Mesendoderm (in vitro differentiated cells): ENCODE measurements at regions not wholly inside any gene's neighbourhood (a gene's known extent, or its start where the extent isn't known, plus 50 kb on each side); places are given as distances from the start of the nearest gene placed in this dataset.

ENCODE experiments used
- DNase-seq: peaks from one replicate; pipeline ENCODE4 v3.0.0; 2013
- H2AK5ac ChIP-seq: 2 replicates; pipeline ENCODE4 v1.6.1; 2013; ENCODE audit warnings: low read length, inconsistent platforms
- H2BK120ac ChIP-seq: 2 replicates; pipeline ENCODE4 v1.6.1; 2013; ENCODE audit warnings: low read depth, mild to moderate bottlenecking, low read length, moderate library complexity, mixed read lengths
- H2BK15ac ChIP-seq: replicated peaks from 2 replicates; pipeline ENCODE4 v1.6.1; 2013; ENCODE audit warnings: low read depth, mild to moderate bottlenecking, moderate library complexity
- H2BK5ac ChIP-seq: 2 replicates; pipeline ENCODE4 v1.6.1; 2013; ENCODE audit warnings: low read length, inconsistent platforms
- H3K18ac ChIP-seq: 2 replicates; pipeline ENCODE4 v1.6.1; 2013; ENCODE audit warnings: mild to moderate bottlenecking, low read length, mixed read lengths
- H3K23ac ChIP-seq: one replicate; pipeline ENCODE4 v1.6.1; 2013; ENCODE audit warnings: low read length
- H3K27ac ChIP-seq: 2 replicates; pipeline ENCODE4 v1.5.1; 2013; ENCODE audit warnings: low read depth, mild to moderate bottlenecking, inconsistent platforms, low read length, moderate library complexity
- H3K27me3 ChIP-seq: 2 replicates; pipeline ENCODE4 v1.6.1; 2013; ENCODE audit warnings: low read length, control low read depth, mild to moderate bottlenecking, inconsistent platforms; ENCODE audit not compliant: insufficient read depth, poor library complexity
- H3K36me3 ChIP-seq: 2 replicates; pipeline ENCODE4 v1.6.1; 2013; ENCODE audit warnings: low read length, inconsistent platforms; ENCODE audit not compliant: control insufficient read depth, insufficient read depth
- H3K4ac ChIP-seq: one replicate; pipeline ENCODE4 v1.6.1; 2013; ENCODE audit warnings: low read depth, mild to moderate bottlenecking, low read length, moderate library complexity
- H3K4me1 ChIP-seq: 2 replicates; pipeline ENCODE4 v1.6.1; 2013; ENCODE audit warnings: low read depth, low read length, inconsistent platforms; ENCODE audit not compliant: control insufficient read depth
- H3K4me2 ChIP-seq: 2 replicates; pipeline ENCODE4 v1.6.1; 2013; ENCODE audit warnings: low read length
- H3K4me3 ChIP-seq: 2 replicates; pipeline ENCODE4 v1.5.1; 2013; ENCODE audit warnings: mild to moderate bottlenecking, low read length
- H3K56ac ChIP-seq: one replicate; pipeline ENCODE4 v1.6.1; 2013; ENCODE audit warnings: low read length
- H3K79me1 ChIP-seq: 2 replicates; pipeline ENCODE4 v1.6.1; 2013; ENCODE audit warnings: low read length, inconsistent platforms
- H3K79me2 ChIP-seq: 2 replicates; pipeline ENCODE4 v1.6.1; 2013; ENCODE audit warnings: mild to moderate bottlenecking, low read length; ENCODE audit not compliant: control insufficient read depth, insufficient read depth
- H3K9ac ChIP-seq: 2 replicates; pipeline ENCODE4 v1.6.1; 2013; ENCODE audit warnings: low read length, inconsistent platforms
- H4K5ac ChIP-seq: one replicate; pipeline ENCODE4 v1.6.1; 2013; ENCODE audit warnings: low read length
- H4K8ac ChIP-seq: one replicate; pipeline ENCODE4 v1.6.1; 2013; ENCODE audit warnings: low read depth, mild to moderate bottlenecking, control low read depth, low read length, moderate library complexity
- WGBS: extraction: QIAGEN DNeasy Blood & Tissue Kit; methylation state at CpG from one replicate; pipeline ENCODE4 v1.1.7; 2013; ENCODE audit warnings: low lambda C conversion rate, missing lambda C conversion rate; ENCODE audit not compliant: insufficient coverage; ENCODE audit errors: extremely low coverage; 5-methylcytosine and 5-hydroxymethylcytosine counted together

- Histone ChIP-seq H4K8ac (no peak overlapping the region), H3K56ac (no peak overlapping the region), H2BK120ac (no peak overlapping the region), H3K9ac (no peak overlapping the region), H2BK5ac (no peak overlapping the region), H3K27ac (no peak overlapping the region), H3K4me3 (no peak overlapping the region), H3K23ac (no peak overlapping the region), H2AK5ac (no peak overlapping the region), H4K5ac (no peak overlapping the region), H3K36me3 (no peaks in the 10 kb centered on the region), H3K4me2 (no peak overlapping the region), H3K27me3 (no peaks in the 10 kb centered on the region), H3K18ac (no peak overlapping the region), H3K4ac (no peak overlapping the region), H2BK15ac (no peak overlapping the region), H3K4me1 (no peaks in the 10 kb centered on the region), H3K79me1 (no peaks in the 10 kb centered on the region), H3K79me2 (no peaks in the 10 kb centered on the region)
- no peak for DNase-seq
- WGBS, result no CpG with 5 or more reads among the region's 1 CpG
These were observed 207.1 kb upstream of the KYNU start for GRCh38 chr2:142670362-142670761.

- no peak overlapping the region for H3K56ac ChIP-seq
- WGBS, result 100% methylated on average over 1 of the region's 3 CpGs
- no peak overlapping the region for H2BK5ac ChIP-seq
- no peaks in the 10 kb centered on the region for H3K27me3 ChIP-seq
- no peaks in the 10 kb centered on the region for H3K4me1 ChIP-seq
- H3K36me3 ChIP-seq, result no peaks in the 10 kb centered on the region
- no peak overlapping the region for H4K5ac ChIP-seq
- H2BK15ac ChIP-seq, result no peak overlapping the region
- no peak overlapping the region for H2AK5ac ChIP-seq
- no peak overlapping the region for H3K23ac ChIP-seq
- H3K18ac ChIP-seq, result no peak overlapping the region
- H4K8ac ChIP-seq, result no peak overlapping the region
- no peak overlapping the region for H3K27ac ChIP-seq
- H3K79me1 ChIP-seq, result no peaks in the 10 kb centered on the region
- H3K9ac ChIP-seq, result no peak overlapping the region
- no peak for DNase-seq
- H3K4me3 ChIP-seq, result no peak overlapping the region
- H3K4me2 ChIP-seq, result no peak overlapping the region
- H3K79me2 ChIP-seq, result no peaks in the 10 kb centered on the region
- H2BK120ac ChIP-seq, result no peak overlapping the region
- no peak overlapping the region for H3K4ac ChIP-seq
These were observed 209.0 kb upstream of the KYNU start for GRCh38 chr2:142668420-142668819.

- Histone ChIP-seq H2AK5ac (no peak overlapping the region), H2BK15ac (no peak overlapping the region), H3K23ac (no peak overlapping the region), H3K9ac (no peak overlapping the region), H2BK120ac (no peak overlapping the region), H3K79me2 (no peaks in the 10 kb centered on the region), H2BK5ac (no peak overlapping the region), H3K27ac (no peak overlapping the region), H3K79me1 (no peaks in the 10 kb centered on the region), H3K4me1 (no peaks in the 10 kb centered on the region), H3K27me3 (no peaks in the 10 kb centered on the region), H3K4me2 (no peak overlapping the region), H3K4me3 (no peak overlapping the region), H3K4ac (no peak overlapping the region), H4K8ac (no peak overlapping the region), H3K18ac (no peak overlapping the region), H4K5ac (no peak overlapping the region), H3K56ac (no peak overlapping the region), H3K36me3 (no peaks in the 10 kb centered on the region)
- DNase-seq, result no peak
- no CpG with 5 or more reads among the region's 3 CpGs for WGBS
These were observed 212.2 kb upstream of the KYNU start for GRCh38 chr2:142665241-142665640.

- H3K18ac ChIP-seq, result no peak overlapping the region
- no peak for DNase-seq
- no peak overlapping the region for H4K8ac ChIP-seq
- H3K56ac ChIP-seq, result no peak overlapping the region
- no peak overlapping the region for H2BK120ac ChIP-seq
- H3K9ac ChIP-seq, result no peak overlapping the region
- H3K79me1 ChIP-seq, result no peaks in the 10 kb centered on the region
- H3K79me2 ChIP-seq, result no peaks in the 10 kb centered on the region
- H2AK5ac ChIP-seq, result no peak overlapping the region
- no CpG with 5 or more reads among the region's 2 CpGs for WGBS
- no peaks in the 10 kb centered on the region for H3K4me1 ChIP-seq
- H3K27ac ChIP-seq, result no peak overlapping the region
- no peak overlapping the region for H3K4me3 ChIP-seq
- no peaks in the 10 kb centered on the region for H3K27me3 ChIP-seq
- H3K4ac ChIP-seq, result no peak overlapping the region
- no peaks in the 10 kb centered on the region for H3K36me3 ChIP-seq
- H2BK15ac ChIP-seq, result no peak overlapping the region
- H4K5ac ChIP-seq, result no peak overlapping the region
- no peak overlapping the region for H2BK5ac ChIP-seq
- no peak overlapping the region for H3K4me2 ChIP-seq
- H3K23ac ChIP-seq, result no peak overlapping the region
These were observed 226.9 kb upstream of the KYNU start for GRCh38 chr2:142650601-142651000.

GRCh38 chr2:142649581-142649980 is 227.9 kb upstream of the KYNU start:
- Histone ChIP-seq H3K79me1 (no peaks in the 10 kb centered on the region), H3K4me2 (no peak overlapping the region), H3K56ac (no peak overlapping the region), H4K8ac (no peak overlapping the region), H4K5ac (no peak overlapping the region), H2BK120ac (no peak overlapping the region), H3K18ac (no peak overlapping the region), H3K79me2 (no peaks in the 10 kb centered on the region), H2BK15ac (no peak overlapping the region), H3K27ac (no peak overlapping the region), H2BK5ac (no peak overlapping the region), H3K36me3 (no peaks in the 10 kb centered on the region), H3K27me3 (no peaks in the 10 kb centered on the region), H3K23ac (no peak overlapping the region), H3K4ac (no peak overlapping the region), H2AK5ac (no peak overlapping the region), H3K4me1 (no peaks in the 10 kb centered on the region), H3K9ac (no peak overlapping the region), H3K4me3 (no peak overlapping the region)
- no CpG with 5 or more reads among the region's 12 CpGs for WGBS
- no peak for DNase-seq

GRCh38 chr2:142642650-142643049 is 234.8 kb upstream of the KYNU start:
- no peaks in the 10 kb centered on the region for H3K4me1 ChIP-seq
- H2BK120ac ChIP-seq, result no peak overlapping the region
- no peak for DNase-seq
- no peak overlapping the region for H3K23ac ChIP-seq
- H2BK15ac ChIP-seq, result no peak overlapping the region
- H3K36me3 ChIP-seq, result no peaks in the 10 kb centered on the region
- H3K79me1 ChIP-seq, result no peaks in the 10 kb centered on the region
- no peaks in the 10 kb centered on the region for H3K79me2 ChIP-seq
- no peak overlapping the region for H4K8ac ChIP-seq
- no peak overlapping the region for H2AK5ac ChIP-seq
- no peak overlapping the region for H3K4me3 ChIP-seq
- H3K4me2 ChIP-seq, result no peak overlapping the region
- H3K18ac ChIP-seq, result no peak overlapping the region
- H3K27me3 ChIP-seq, result no peaks in the 10 kb centered on the region
- no peak overlapping the region for H3K27ac ChIP-seq
- H2BK5ac ChIP-seq, result no peak overlapping the region
- WGBS, result no CpG with 5 or more reads among the region's 2 CpGs
- H4K5ac ChIP-seq, result no peak overlapping the region
- no peak overlapping the region for H3K4ac ChIP-seq
- H3K56ac ChIP-seq, result no peak overlapping the region
- no peak overlapping the region for H3K9ac ChIP-seq
